Breast epithelium (tissue), 3 donors: ENCODE measurements at regions not wholly inside any gene's neighbourhood (a gene's known extent, or its start where the extent isn't known, plus 50 kb on each side); places are given as distances from the start of the nearest gene placed in this dataset.
"Not testable (repeated sequence)": the region's sequence is repeated elsewhere in the genome, so short reads cannot be mapped to it uniquely, and the experiment has no call there.

ENCODE experiments used
- POLR2A ChIP-seq: fragments of 450-650 bp; IDR thresholded peaks from one replicate; pipeline ENCODE4 v1.6.1; 2016; ENCODE audit warnings: antibody characterized with exemption, mild to moderate bottlenecking, moderate library complexity
- TF ChIP-seq, protein P1 (sequence below), 3 donors: fragments of 450-650 bp; IDR thresholded peaks; one replicate each; pipeline ENCODE4 v1.5.1; 2016 to 2017; ENCODE audit warnings: antibody characterized with exemption in 3 of 3, mild to moderate bottlenecking in 3 of 3, moderate library complexity in 3 of 3

DNA sequence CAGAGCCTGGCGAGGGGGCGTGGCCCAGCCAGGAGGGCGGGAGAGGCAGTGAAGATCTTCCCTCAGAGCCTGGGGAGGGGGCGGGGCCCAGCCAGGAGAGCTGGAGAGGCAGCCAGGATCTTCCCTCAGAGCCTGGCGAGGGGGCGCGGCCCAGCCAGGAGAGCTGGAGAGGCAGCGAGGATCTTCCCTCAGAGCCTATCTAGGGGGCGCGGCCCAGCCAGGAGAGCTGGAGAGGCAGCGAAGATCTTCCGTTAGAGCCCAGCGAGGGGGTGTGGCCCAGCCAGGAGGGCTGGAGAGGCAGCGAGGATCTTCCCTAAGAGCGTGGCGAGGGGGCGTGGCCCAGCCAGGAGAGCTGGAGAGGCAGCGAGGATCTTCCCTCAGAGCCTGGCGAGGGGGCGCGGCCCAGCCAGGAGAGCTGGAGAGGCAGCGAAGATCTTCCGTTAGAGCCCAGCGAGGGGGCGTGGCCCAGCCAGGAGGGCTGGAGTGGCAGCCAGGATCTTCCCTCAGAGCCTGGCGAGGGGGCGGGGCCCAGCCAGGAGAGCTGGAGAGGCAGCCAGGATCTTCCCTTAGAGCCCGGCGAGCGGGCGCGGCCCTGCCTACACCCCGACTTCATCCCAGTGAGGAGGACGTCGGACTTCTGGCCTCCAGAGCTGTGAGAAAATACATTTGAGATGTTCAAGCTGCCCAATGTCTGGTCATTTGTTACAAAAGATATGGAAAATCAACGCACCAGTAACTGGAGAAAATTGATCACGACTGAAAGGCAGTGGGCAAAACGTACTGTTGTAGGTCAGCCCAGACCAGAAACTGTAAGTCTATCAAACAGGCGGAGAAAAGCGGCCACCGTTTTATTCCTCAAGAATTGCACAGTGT lies 63.4 kb upstream of the TMEM18 start:
- TF ChIP-seq, protein P1, sequence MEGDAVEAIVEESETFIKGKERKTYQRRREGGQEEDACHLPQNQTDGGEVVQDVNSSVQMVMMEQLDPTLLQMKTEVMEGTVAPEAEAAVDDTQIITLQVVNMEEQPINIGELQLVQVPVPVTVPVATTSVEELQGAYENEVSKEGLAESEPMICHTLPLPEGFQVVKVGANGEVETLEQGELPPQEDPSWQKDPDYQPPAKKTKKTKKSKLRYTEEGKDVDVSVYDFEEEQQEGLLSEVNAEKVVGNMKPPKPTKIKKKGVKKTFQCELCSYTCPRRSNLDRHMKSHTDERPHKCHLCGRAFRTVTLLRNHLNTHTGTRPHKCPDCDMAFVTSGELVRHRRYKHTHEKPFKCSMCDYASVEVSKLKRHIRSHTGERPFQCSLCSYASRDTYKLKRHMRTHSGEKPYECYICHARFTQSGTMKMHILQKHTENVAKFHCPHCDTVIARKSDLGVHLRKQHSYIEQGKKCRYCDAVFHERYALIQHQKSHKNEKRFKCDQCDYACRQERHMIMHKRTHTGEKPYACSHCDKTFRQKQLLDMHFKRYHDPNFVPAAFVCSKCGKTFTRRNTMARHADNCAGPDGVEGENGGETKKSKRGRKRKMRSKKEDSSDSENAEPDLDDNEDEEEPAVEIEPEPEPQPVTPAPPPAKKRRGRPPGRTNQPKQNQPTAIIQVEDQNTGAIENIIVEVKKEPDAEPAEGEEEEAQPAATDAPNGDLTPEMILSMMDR (IDR thresholded peaks at IDR 0.05): not testable (repeated sequence)
- not testable (repeated sequence) for TF ChIP-seq POLR2A
